Caco-2 (cell line): ENCODE measurements at regions not wholly inside any gene's neighbourhood (a gene's known extent, or its start where the extent isn't known, plus 50 kb on each side); places are given as distances from the start of the nearest gene placed in this dataset.

Experiments used
- BruUV-seq: library from RNA; stranded (reverse); fragments of 400-500 nt; replicated peaks from 2 replicates; lab custom pipeline; 2021; lab: Mats Ljungman, UMichigan
- CTCF ChIA-PET: fragments of 300-600 bp; sonication (Branson Sonifier 250); formaldehyde crosslinking; loops from one replicate; lab custom pipeline; 2022; ENCODE audit warnings: antibody characterized with exemption; lab: Charles Lee
- POLR2A ChIA-PET: fragments of 300-600 bp; sonication (Branson Sonifier 250); formaldehyde crosslinking; loops from one replicate; lab custom pipeline; 2022; ENCODE audit warnings: antibody characterized with exemption; lab: Charles Lee
- DNase-seq, 2 experiments: peaks; one replicate each; pipeline versions ENCODE4 v3.0.0 to v3.0.0-alpha.2; 2020 to 2022
- H3K27me3 ChIP-seq: replicated peaks from 2 replicates; pipeline ENCODE4 v1.6.0; 2011; ENCODE audit warnings: low read length; ENCODE audit not compliant: control insufficient read depth, insufficient read depth
- H3K36me3 ChIP-seq: 2 replicates; pipeline ENCODE4 v1.5.1; 2011; ENCODE audit warnings: low read length; ENCODE audit not compliant: control insufficient read depth, insufficient read depth
- H3K4me1 ChIP-seq: fragments of 250-450 bp; sonication (Bioruptor Pico); 2 replicates; pipeline ENCODE4 v1.5.1; 2020; ENCODE audit warnings: mild to moderate bottlenecking
- H3K4me3 ChIP-seq: 2 replicates; pipeline ENCODE4 v1.5.1; 2011; ENCODE audit warnings: low read depth, mild to moderate bottlenecking, control low read depth, low read length
- H3K9me3 ChIP-seq: fragments of 250-450 bp; sonication (Bioruptor Pico); 2 replicates; pipeline ENCODE4 v1.5.1; 2020; ENCODE audit warnings: mild to moderate bottlenecking, moderate library complexity
- H3K27ac Mint-ChIP-seq: one replicate; pipeline ENCODE4 v1.8.0; 2022; ENCODE audit warnings: mixed read lengths; ENCODE audit not compliant: unreplicated experiment
- H3K27me3 Mint-ChIP-seq: one replicate; pipeline ENCODE4 v1.8.0; 2022; ENCODE audit warnings: mixed read lengths; ENCODE audit not compliant: insufficient read depth, unreplicated experiment
- H3K36me3 Mint-ChIP-seq: one replicate; pipeline ENCODE4 v1.8.0; 2022; ENCODE audit warnings: mild to moderate bottlenecking, mixed read lengths; ENCODE audit not compliant: insufficient read depth, unreplicated experiment
- H3K4me1 Mint-ChIP-seq: one replicate; pipeline ENCODE4 v1.8.0; 2022; ENCODE audit warnings: low read depth, mixed read lengths; ENCODE audit not compliant: unreplicated experiment
- H3K4me3 Mint-ChIP-seq: one replicate; pipeline ENCODE4 v1.8.0; 2022; ENCODE audit warnings: mild to moderate bottlenecking, moderate library complexity, mixed read lengths; ENCODE audit not compliant: unreplicated experiment
- H3K9me3 Mint-ChIP-seq: one replicate; pipeline ENCODE4 v1.8.0; 2022; ENCODE audit warnings: mixed read lengths; ENCODE audit not compliant: unreplicated experiment
- intact Hi-C: fragments of 100-400 bp; cut with micrococcal nuclease; formaldehyde crosslinking; loops from one replicate; pipeline ENCODE4 v1.10.0; 2022; ENCODE audit not compliant: unreplicated experiment
- TF ChIP-seq, protein P1 (sequence below), 2 experiments: fragments of 200-600 bp in 1 of 2; IDR thresholded peaks; 1 replicate in 1 of 2; 2 replicates in 1 of 2; pipeline versions ENCODE4 v1.5.1 to v1.8.0; 2011 to 2022; ENCODE audit warnings: antibody characterized with exemption in 1 of 2, control low read depth in 1 of 2, inconsistent platforms in 1 of 2, low read depth in 1 of 2, low read length in 1 of 2, mild to moderate bottlenecking in 1 of 2, moderate library complexity in 1 of 2; ENCODE audit not compliant: insufficient read depth in 1 of 2, severe bottlenecking in 1 of 2, unreplicated experiment in 1 of 2

DNA sequence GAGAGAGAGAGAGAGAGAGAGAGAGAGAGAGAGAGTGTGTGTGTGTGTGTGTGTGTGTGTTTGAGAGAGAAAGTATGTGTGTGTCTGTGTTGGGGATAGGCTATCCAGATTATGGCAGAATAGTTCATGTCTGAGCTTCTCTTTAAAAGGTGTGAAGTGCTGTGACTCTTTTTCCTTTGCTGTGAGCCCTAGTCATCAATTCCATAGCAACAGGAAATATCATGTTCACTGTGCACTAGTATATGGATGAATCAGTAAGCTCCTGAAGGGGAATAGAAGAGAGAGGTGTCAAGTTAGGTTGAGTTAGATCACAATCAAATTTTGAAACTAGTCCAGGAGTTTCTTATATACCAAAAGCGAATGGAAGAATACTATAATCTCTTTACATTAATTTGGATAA is 318.7 kb downstream of the RFPL4B start:
- Histone ChIP-seq H3K4me3 (no peak overlapping the region), H3K9me3 (no peaks in the 10 kb centered on the region), H3K4me1 (no peaks in the 10 kb centered on the region), H3K36me3 (no peaks in the 10 kb centered on the region), H3K27me3 (no peaks in the 10 kb centered on the region)
- POLR2A ChIA-PET = no interaction called here
- CTCF ChIA-PET = no interaction called here
- H3K36me3 Mint-ChIP-seq = no peaks in the 10 kb centered on the region
- no peak for DNase-seq
- intact Hi-C loops = no loop called here
- H3K4me3 Mint-ChIP-seq = no peak overlapping the region
- H3K9me3 Mint-ChIP-seq = no peaks in the 10 kb centered on the region
- no peaks in the 10 kb centered on the region for H3K27me3 Mint-ChIP-seq
- no peak overlapping the region for H3K27ac Mint-ChIP-seq
- BruUV-seq = no TSS peak
- TF ChIP-seq, protein P1, sequence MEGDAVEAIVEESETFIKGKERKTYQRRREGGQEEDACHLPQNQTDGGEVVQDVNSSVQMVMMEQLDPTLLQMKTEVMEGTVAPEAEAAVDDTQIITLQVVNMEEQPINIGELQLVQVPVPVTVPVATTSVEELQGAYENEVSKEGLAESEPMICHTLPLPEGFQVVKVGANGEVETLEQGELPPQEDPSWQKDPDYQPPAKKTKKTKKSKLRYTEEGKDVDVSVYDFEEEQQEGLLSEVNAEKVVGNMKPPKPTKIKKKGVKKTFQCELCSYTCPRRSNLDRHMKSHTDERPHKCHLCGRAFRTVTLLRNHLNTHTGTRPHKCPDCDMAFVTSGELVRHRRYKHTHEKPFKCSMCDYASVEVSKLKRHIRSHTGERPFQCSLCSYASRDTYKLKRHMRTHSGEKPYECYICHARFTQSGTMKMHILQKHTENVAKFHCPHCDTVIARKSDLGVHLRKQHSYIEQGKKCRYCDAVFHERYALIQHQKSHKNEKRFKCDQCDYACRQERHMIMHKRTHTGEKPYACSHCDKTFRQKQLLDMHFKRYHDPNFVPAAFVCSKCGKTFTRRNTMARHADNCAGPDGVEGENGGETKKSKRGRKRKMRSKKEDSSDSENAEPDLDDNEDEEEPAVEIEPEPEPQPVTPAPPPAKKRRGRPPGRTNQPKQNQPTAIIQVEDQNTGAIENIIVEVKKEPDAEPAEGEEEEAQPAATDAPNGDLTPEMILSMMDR (IDR thresholded peaks at IDR 0.05; ENCODE audit: insufficient read depth in 1 of 2, low read depth in 1 of 2, low read length in 1 of 2, severe bottlenecking in 1 of 2, unreplicated experiment in 1 of 2) = no peak
- H3K4me1 Mint-ChIP-seq = no peaks in the 10 kb centered on the region

DNA sequence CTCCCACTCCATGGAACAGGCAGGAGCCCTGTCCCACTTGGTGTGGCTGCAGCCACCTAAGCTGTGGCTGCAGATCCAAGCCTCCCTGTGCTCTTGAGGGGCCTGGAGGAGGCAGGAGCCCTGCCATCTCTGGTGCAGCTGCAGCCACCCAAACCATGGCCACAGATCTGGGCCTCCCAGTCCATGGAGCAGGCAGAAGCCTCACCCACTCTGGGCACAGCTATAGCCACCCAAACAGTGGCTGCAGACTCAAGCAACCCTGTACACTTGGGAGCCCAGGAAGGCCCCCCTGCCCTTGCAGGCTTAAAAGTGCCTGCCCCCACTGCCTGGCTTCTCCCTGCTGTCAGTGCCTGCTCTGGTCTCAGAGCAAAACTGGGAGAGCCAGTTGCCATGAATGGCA is 320.3 kb downstream of the RFPL4B start:
- TF ChIP-seq, protein P1 (IDR thresholded peaks at IDR 0.05; ENCODE audit: insufficient read depth in 1 of 2, low read depth in 1 of 2, low read length in 1 of 2, severe bottlenecking in 1 of 2, unreplicated experiment in 1 of 2) = no peak
- H3K4me3 Mint-ChIP-seq = no peak overlapping the region
- no peak overlapping the region for H3K27ac Mint-ChIP-seq
- no peak for DNase-seq
- no peaks in the 10 kb centered on the region for H3K9me3 Mint-ChIP-seq
- POLR2A ChIA-PET = no interaction called here
- H3K27me3 ChIP-seq = no peaks in the 10 kb centered on the region
- no peaks in the 10 kb centered on the region for H3K4me1 Mint-ChIP-seq
- no peak overlapping the region for H3K4me3 ChIP-seq
- H3K27me3 Mint-ChIP-seq = no peaks in the 10 kb centered on the region
- no peaks in the 10 kb centered on the region for H3K36me3 ChIP-seq
- H3K36me3 Mint-ChIP-seq = no peaks in the 10 kb centered on the region
- H3K4me1 ChIP-seq = no peaks in the 10 kb centered on the region
- no TSS peak for BruUV-seq
- intact Hi-C loops = no loop called here
- no peaks in the 10 kb centered on the region for H3K9me3 ChIP-seq
- CTCF ChIA-PET = no interaction called here

DNA sequence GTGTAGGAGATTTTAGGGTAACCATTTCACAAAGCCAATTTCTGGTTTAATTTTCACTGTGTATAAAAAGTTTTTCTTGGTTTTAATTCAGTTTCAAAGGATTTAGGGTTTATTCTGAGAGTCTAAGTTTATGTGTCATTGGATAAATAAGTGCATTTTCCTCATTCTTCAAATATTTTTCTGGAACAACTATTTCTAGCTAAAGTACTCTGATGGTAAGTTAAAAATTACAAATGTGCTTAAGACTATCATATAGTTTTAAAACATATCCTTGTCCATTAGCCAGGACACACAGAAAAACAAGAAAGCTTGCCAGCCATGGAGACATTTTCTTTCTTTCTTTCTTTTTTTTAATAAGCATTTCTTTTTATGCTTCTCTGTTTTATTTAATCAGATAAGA is 333.0 kb downstream of the RFPL4B start:
- intact Hi-C loops = no loop called here
- POLR2A ChIA-PET = no interaction called here
- H3K4me1 Mint-ChIP-seq = no peaks in the 10 kb centered on the region
- H3K4me3 Mint-ChIP-seq = no peak overlapping the region
- no peak overlapping the region for H3K27ac Mint-ChIP-seq
- no peak for DNase-seq
- Histone ChIP-seq H3K27me3 (no peaks in the 10 kb centered on the region), H3K4me1 (no peaks in the 10 kb centered on the region), H3K9me3 (no peaks in the 10 kb centered on the region), H3K36me3 (no peaks in the 10 kb centered on the region), H3K4me3 (no peak overlapping the region)
- CTCF ChIA-PET = no interaction called here
- TF ChIP-seq, protein P1 (IDR thresholded peaks at IDR 0.05; ENCODE audit: insufficient read depth in 1 of 2, low read depth in 1 of 2, low read length in 1 of 2, severe bottlenecking in 1 of 2, unreplicated experiment in 1 of 2) = no peak
- no peaks in the 10 kb centered on the region for H3K9me3 Mint-ChIP-seq
- H3K36me3 Mint-ChIP-seq = no peaks in the 10 kb centered on the region
- BruUV-seq = no TSS peak
- no peaks in the 10 kb centered on the region for H3K27me3 Mint-ChIP-seq
